HG03378 (cell line): ENCODE measurements at regions not wholly inside any gene's neighbourhood (a gene's known extent, or its start where the extent isn't known, plus 50 kb on each side); places are given as distances from the start of the nearest gene placed in this dataset.

Source experiments
- ATAC-seq: cut with Tn5 transposase; IDR thresholded peaks from one replicate; pipeline ENCODE4 v1.9.1; 2021; ENCODE audit warnings: mild to moderate bottlenecking, moderate library complexity; ENCODE audit not compliant: unreplicated experiment

- ATAC-seq: no peak
Observed at GRCh38 chr14:34138175-34138574, 187.3 kb upstream of the EGLN3 start.

- ATAC-seq: no peak
Observed at GRCh38 chr14:34137001-34137745, 186.3 kb upstream of the EGLN3 start.

GRCh38 chr14:34135492-34135891, 184.6 kb upstream of the EGLN3 start:
- ATAC-seq: no peak

GRCh38 chr14:34134484-34134883, 183.6 kb upstream of the EGLN3 start:
- ATAC-seq: no peak

GRCh38 chr14:34129927-34130552, 179.2 kb upstream of the EGLN3 start:
- no peak for ATAC-seq

GRCh38 chr14:34128665-34129064, 177.8 kb upstream of the EGLN3 start:
- ATAC-seq: no peak

- ATAC-seq: no peak
Observed at GRCh38 chr14:34126586-34126985, 175.7 kb upstream of the EGLN3 start.

- no peak for ATAC-seq
Observed at GRCh38 chr14:34124585-34124984, 173.7 kb upstream of the EGLN3 start.

- ATAC-seq: no peak
Observed at GRCh38 chr14:34122650-34123049, 171.8 kb upstream of the EGLN3 start.

GRCh38 chr14:34122081-34122480, 171.2 kb upstream of the EGLN3 start:
- ATAC-seq: no peak

GRCh38 chr14:34120185-34120977, 169.5 kb upstream of the EGLN3 start:
- no peak for ATAC-seq

- ATAC-seq: no peak
Observed at GRCh38 chr14:34119107-34119858, 168.4 kb upstream of the EGLN3 start.

- ATAC-seq: no peak
Observed at GRCh38 chr14:34113991-34114390, 163.1 kb upstream of the EGLN3 start.

GRCh38 chr14:34113005-34113511, 162.2 kb upstream of the EGLN3 start:
- ATAC-seq: no peak

- no peak for ATAC-seq
Observed at GRCh38 chr14:34111953-34112352, 161.1 kb upstream of the EGLN3 start.

- ATAC-seq: no peak
Observed at GRCh38 chr14:34111505-34111904, 160.6 kb upstream of the EGLN3 start.

GRCh38 chr14:34110531-34110930, 159.7 kb upstream of the EGLN3 start:
- ATAC-seq: no peak

- no peak for ATAC-seq
Observed at GRCh38 chr14:34107441-34107840, 156.6 kb upstream of the EGLN3 start.

GRCh38 chr14:34106310-34106709, 155.4 kb upstream of the EGLN3 start:
- no peak for ATAC-seq

- no peak for ATAC-seq
Observed at GRCh38 chr14:34104489-34105397, 153.9 kb upstream of the EGLN3 start.
